WTC11 (cell line): ENCODE measurements at regions not wholly inside any gene's neighbourhood (a gene's known extent, or its start where the extent isn't known, plus 50 kb on each side); places are given as distances from the start of the nearest gene placed in this dataset.

ENCODE experiments used
- ATAC-seq: fragments of 200-7000 bp; cut with Tn5 transposase; 2 replicates; pipeline ENCODE4 v1.10.0; 2021; ENCODE audit warnings: mild to moderate bottlenecking, moderate library complexity
- CTCF ChIA-PET: fragments of 300-600 bp; sonication (Branson Sonifier 250); formaldehyde crosslinking; loops from one replicate; lab custom pipeline; 2021; ENCODE audit warnings: antibody characterized with exemption; lab: Charles Lee
- POLR2A ChIA-PET: fragments of 350-600 bp; sonication (Branson Sonifier 250); formaldehyde crosslinking; loops from one replicate; lab custom pipeline; 2021; ENCODE audit warnings: antibody characterized with exemption; lab: Charles Lee
- DNase-seq: peaks from one replicate; pipeline ENCODE4 v3.0.0; 2021; ENCODE audit warnings: low spot score
- H3K27ac Mint-ChIP-seq: 2 replicates; pipeline ENCODE4 v1.8.0; 2021; ENCODE audit warnings: mixed read lengths
- H3K27me3 Mint-ChIP-seq: 2 replicates; pipeline ENCODE4 v1.8.0; 2021; ENCODE audit warnings: low read depth, mild to moderate bottlenecking, moderate library complexity, mixed read lengths
- H3K36me3 Mint-ChIP-seq: 2 replicates; pipeline ENCODE4 v1.8.0; 2021; ENCODE audit warnings: mixed read lengths
- H3K4me1 Mint-ChIP-seq: 2 replicates; pipeline ENCODE4 v1.8.0; 2022; ENCODE audit warnings: mixed read lengths
- H3K4me3 Mint-ChIP-seq: 2 replicates; pipeline ENCODE4 v1.8.0; 2021; ENCODE audit warnings: mild to moderate bottlenecking, moderate library complexity, mixed read lengths
- H3K9me3 Mint-ChIP-seq: 2 replicates; pipeline ENCODE4 v1.8.0; 2021; ENCODE audit warnings: mixed read lengths
- AFF4 ChIP-seq: sonication (generic); formaldehyde crosslinking; IDR thresholded peaks from 2 replicates; pipeline ENCODE4 v1.8.1; 2023; ENCODE audit warnings: mild to moderate bottlenecking, missing genetic modification reagents, borderline replicate concordance
- ATF2 ChIP-seq: sonication (generic); formaldehyde crosslinking; IDR thresholded peaks from 2 replicates; pipeline ENCODE4 v1.8.1; 2022; ENCODE audit warnings: low read depth, missing genetic modification reagents, borderline replicate concordance
- CREB1 ChIP-seq: sonication (generic); formaldehyde crosslinking; IDR thresholded peaks from 2 replicates; pipeline ENCODE4 v1.8.0; 2023; ENCODE audit warnings: mild to moderate bottlenecking, missing genetic modification reagents
- E2F5 ChIP-seq: sonication (generic); formaldehyde crosslinking; IDR thresholded peaks from 2 replicates; pipeline ENCODE4 v1.8.1; 2022; ENCODE audit warnings: mild to moderate bottlenecking, moderate library complexity, missing genetic modification reagents
- ERG ChIP-seq: fragments of 250-450 bp; sonication (Bioruptor Pico); IDR thresholded peaks from 2 replicates; pipeline ENCODE4 v1.8.0; 2021; ENCODE audit warnings: mild to moderate bottlenecking
- FOXP4 ChIP-seq: sonication (generic); formaldehyde crosslinking; IDR thresholded peaks from 2 replicates; pipeline ENCODE4 v1.8.0; 2022; ENCODE audit warnings: mild to moderate bottlenecking, missing genetic modification reagents
- JAZF1 ChIP-seq: fragments of 250-450 bp; sonication (Bioruptor Pico); IDR thresholded peaks from 2 replicates; pipeline ENCODE4 v1.9.0; 2021; ENCODE audit warnings: moderate library complexity, mild to moderate bottlenecking, inconsistent platforms
- JUN ChIP-seq: sonication (generic); formaldehyde crosslinking; IDR thresholded peaks from 2 replicates; pipeline ENCODE4 v1.8.0; 2023; ENCODE audit warnings: mild to moderate bottlenecking, missing genetic modification reagents
- MAX ChIP-seq: sonication (generic); formaldehyde crosslinking; IDR thresholded peaks from 2 replicates; pipeline ENCODE4 v1.8.0; 2022; ENCODE audit warnings: mild to moderate bottlenecking, missing genetic modification reagents
- NFATC4 ChIP-seq: fragments of 250-450 bp; sonication (Bioruptor Pico); IDR thresholded peaks from 2 replicates; pipeline ENCODE4 v1.9.0; 2021; ENCODE audit warnings: mild to moderate bottlenecking
- NR2C2 ChIP-seq: sonication (generic); formaldehyde crosslinking; IDR thresholded peaks from 2 replicates; pipeline ENCODE4 v1.8.0; 2022; ENCODE audit warnings: mild to moderate bottlenecking, missing genetic modification reagents
- PRDM15 ChIP-seq: sonication (generic); formaldehyde crosslinking; IDR thresholded peaks from 2 replicates; pipeline ENCODE4 v1.8.0; 2022; ENCODE audit warnings: missing genetic modification reagents
- PRRX2 ChIP-seq: fragments of 250-450 bp; sonication (Bioruptor Pico); IDR thresholded peaks from 2 replicates; pipeline ENCODE4 v1.8.0; 2021; ENCODE audit warnings: mild to moderate bottlenecking
- RORB ChIP-seq: fragments of 250-450 bp; sonication (Bioruptor Pico); IDR thresholded peaks from 2 replicates; pipeline ENCODE4 v1.9.0; 2021; ENCODE audit warnings: mild to moderate bottlenecking
- SMAD4 ChIP-seq: sonication (generic); formaldehyde crosslinking; IDR thresholded peaks from 2 replicates; pipeline ENCODE4 v1.8.0; 2022; ENCODE audit warnings: mild to moderate bottlenecking, missing genetic modification reagents
- ZNF121 ChIP-seq: sonication (generic); formaldehyde crosslinking; IDR thresholded peaks from 2 replicates; pipeline ENCODE4 v1.8.0; 2023; ENCODE audit warnings: missing genetic modification reagents
- ZNF232 ChIP-seq: sonication (generic); formaldehyde crosslinking; IDR thresholded peaks from 2 replicates; pipeline ENCODE4 v1.8.0; 2022; ENCODE audit warnings: mild to moderate bottlenecking, missing genetic modification reagents
- ZNF281 ChIP-seq: sonication (generic); formaldehyde crosslinking; IDR thresholded peaks from 2 replicates; pipeline ENCODE4 v1.8.0; 2023; ENCODE audit warnings: mild to moderate bottlenecking, missing genetic modification reagents
- ZNF423 ChIP-seq: fragments of 250-450 bp; sonication (Bioruptor Pico); IDR thresholded peaks from 2 replicates; pipeline ENCODE4 v2.1.2; 2022; ENCODE audit warnings: mild to moderate bottlenecking, moderate library complexity
- ZNF671 ChIP-seq: fragments of 250-450 bp; sonication (Bioruptor Pico); IDR thresholded peaks from 2 replicates; pipeline ENCODE4 v1.8.0; 2021; ENCODE audit warnings: mild to moderate bottlenecking

GRCh38 chr2:190136825-190137224, 74.3 kb upstream of the MSTN start:
- Mint-ChIP-seq H3K4me3 (no peak overlapping the region), H3K36me3 (peaks cover 38% of the 10 kb centered on the region), H3K9me3 (peaks cover 65% of the 10 kb centered on the region), H3K27me3 (peaks cover 5% of the 10 kb centered on the region; the same call in 1 of the 2 replicates), H3K4me1 (no peaks in the 10 kb centered on the region)
- no peak for DNase-seq
- POLR2A ChIA-PET: no interaction called here
- CTCF ChIA-PET: no interaction called here
- no peak for TF ChIP-seq JAZF1 (CRISPR knock-in tag)
- no peak for TF ChIP-seq NFATC4 (CRISPR knock-in tag)
- TF ChIP-seq MAX (CRISPR knock-in tag): no peak
- TF ChIP-seq AFF4: no peak
- TF ChIP-seq PRRX2 (CRISPR knock-in tag): no peak
- TF ChIP-seq ZNF121 (CRISPR knock-in tag): no peak
- TF ChIP-seq ZNF671: no peak
- no peak for TF ChIP-seq ZNF423
- TF ChIP-seq CREB1 (CRISPR knock-in tag): no peak
- TF ChIP-seq SMAD4 (CRISPR knock-in tag): no peak
- TF ChIP-seq JUN: no peak
- TF ChIP-seq FOXP4 (CRISPR knock-in tag): no peak
- no peak for TF ChIP-seq ATF2 (CRISPR knock-in tag)
- no peak for TF ChIP-seq E2F5
- TF ChIP-seq RORB (CRISPR knock-in tag): no peak
- no peak for TF ChIP-seq NR2C2 (CRISPR knock-in tag)
- TF ChIP-seq ERG: no peak
- no peak for TF ChIP-seq ZNF232
- TF ChIP-seq PRDM15 (CRISPR knock-in tag): no peak
- no peak for TF ChIP-seq ZNF281 (CRISPR knock-in tag)
- TF ChIP-seq, all 79 proteins: peak for 0
- no peak for ATAC-seq
- H3K27ac Mint-ChIP-seq: no peak overlapping the region
